ENCODE measurements at regions not wholly inside any gene's neighbourhood (a gene's known extent, or its start where the extent isn't known, plus 50 kb on each side); places are given as distances from the start of the nearest gene placed in this dataset.

DNA sequence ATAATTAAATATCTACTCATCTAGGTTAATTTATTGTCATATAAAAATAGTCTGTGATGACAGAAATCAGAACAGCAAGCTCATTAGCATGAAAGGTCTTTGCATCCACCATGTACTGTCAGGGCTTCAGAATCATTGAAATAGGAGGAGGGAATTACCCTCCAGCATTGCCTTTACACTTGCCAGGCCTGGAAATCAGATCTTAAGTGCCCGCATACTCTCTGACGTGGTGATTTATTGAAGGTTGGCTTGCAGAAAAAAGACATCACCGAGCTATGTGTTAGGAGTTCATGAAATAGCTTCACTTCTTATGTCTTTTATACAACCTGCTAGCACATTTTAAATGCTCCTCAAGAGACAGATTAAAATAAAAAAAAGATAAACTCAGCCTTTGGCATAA is 661.7 kb upstream of the SLITRK1 start:
- Histone ChIP-seq H3K27me3 (no peaks in the 10 kb centered on the region), H3K4me3 (no peak overlapping the region), H3K36me3 (no peaks in the 10 kb centered on the region), H3K27ac (no peak overlapping the region), H3K9me3 (peaks cover 0 to 5% (median 0%) of the 10 kb centered on the region in 12 donors), H3K4me1 (no peaks in the 10 kb centered on the region)
- DNase-seq (no peak), ATAC-seq (no peak)
- intact Hi-C loops (cut with DNase I) = no loop called here
- 79 to 87% (median 82%) methylated on average over 3 of the region's 3 CpGs for WGBS, 4 donors
- TF ChIP-seq POLR2A (IDR thresholded peaks at IDR 0.05) = no peak
- TF ChIP-seq, protein P1, sequence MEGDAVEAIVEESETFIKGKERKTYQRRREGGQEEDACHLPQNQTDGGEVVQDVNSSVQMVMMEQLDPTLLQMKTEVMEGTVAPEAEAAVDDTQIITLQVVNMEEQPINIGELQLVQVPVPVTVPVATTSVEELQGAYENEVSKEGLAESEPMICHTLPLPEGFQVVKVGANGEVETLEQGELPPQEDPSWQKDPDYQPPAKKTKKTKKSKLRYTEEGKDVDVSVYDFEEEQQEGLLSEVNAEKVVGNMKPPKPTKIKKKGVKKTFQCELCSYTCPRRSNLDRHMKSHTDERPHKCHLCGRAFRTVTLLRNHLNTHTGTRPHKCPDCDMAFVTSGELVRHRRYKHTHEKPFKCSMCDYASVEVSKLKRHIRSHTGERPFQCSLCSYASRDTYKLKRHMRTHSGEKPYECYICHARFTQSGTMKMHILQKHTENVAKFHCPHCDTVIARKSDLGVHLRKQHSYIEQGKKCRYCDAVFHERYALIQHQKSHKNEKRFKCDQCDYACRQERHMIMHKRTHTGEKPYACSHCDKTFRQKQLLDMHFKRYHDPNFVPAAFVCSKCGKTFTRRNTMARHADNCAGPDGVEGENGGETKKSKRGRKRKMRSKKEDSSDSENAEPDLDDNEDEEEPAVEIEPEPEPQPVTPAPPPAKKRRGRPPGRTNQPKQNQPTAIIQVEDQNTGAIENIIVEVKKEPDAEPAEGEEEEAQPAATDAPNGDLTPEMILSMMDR (IDR thresholded peaks at IDR 0.05) = no peak

DNA sequence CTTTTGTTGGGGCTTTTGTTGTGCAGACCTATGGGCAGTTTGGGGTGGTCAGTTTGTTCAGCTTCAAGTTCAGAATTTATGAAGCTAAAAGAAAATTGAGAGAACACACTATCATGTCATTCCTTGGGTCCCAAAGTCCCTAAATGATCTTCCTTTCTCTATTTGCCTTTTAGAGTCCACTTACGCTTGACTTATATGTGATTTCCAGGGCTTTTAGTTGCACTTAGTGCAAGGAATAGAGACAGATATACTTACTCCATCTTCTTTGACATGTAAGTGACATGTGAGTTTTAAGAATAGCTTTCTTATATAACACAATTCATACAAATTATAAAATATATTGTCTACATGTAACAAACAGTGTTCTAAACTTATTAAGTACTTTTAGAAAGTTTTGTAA is 660.1 kb upstream of the SLITRK1 start:
- TF ChIP-seq, protein P1 (IDR thresholded peaks at IDR 0.05) = no peak
- no peak for TF ChIP-seq POLR2A (IDR thresholded peaks at IDR 0.05)
- Histone ChIP-seq H3K9me3 (peaks cover 0 to 5% (median 0%) of the 10 kb centered on the region in 12 donors), H3K36me3 (no peaks in the 10 kb centered on the region), H3K4me1 (no peaks in the 10 kb centered on the region), H3K27ac (no peak overlapping the region), H3K4me3 (no peak overlapping the region), H3K27me3 (no peaks in the 10 kb centered on the region)
- no peak for ATAC-seq
- no peak for DNase-seq
- intact Hi-C loops (cut with DNase I) = no loop called here
- 52 to 98% (median 70%) methylated on average over 1 of the region's 1 CpG for WGBS, 4 donors

- intact Hi-C loops (cut with DNase I) = no loop called here
- H3K4me1 ChIP-seq = no peaks in the 10 kb centered on the region
- H3K9me3 ChIP-seq = no peaks in the 10 kb centered on the region
- ATAC-seq = no peak
- no peaks in the 10 kb centered on the region for H3K36me3 ChIP-seq
- H3K27me3 ChIP-seq = no peaks in the 10 kb centered on the region
- DNase-seq = no peak
- 70 to 79% (median 74%) methylated on average over 2 of the region's 2 CpGs for WGBS, 4 donors
- no peak overlapping the region for H3K4me3 ChIP-seq
- TF ChIP-seq POLR2A (IDR thresholded peaks at IDR 0.05) = no peak
- TF ChIP-seq, protein P1 (IDR thresholded peaks at IDR 0.05) = no peak
- H3K27ac ChIP-seq = no peak overlapping the region
Measured at GRCh38 chr13:84536906-84537305, 654.6 kb upstream of the SLITRK1 start.

DNA sequence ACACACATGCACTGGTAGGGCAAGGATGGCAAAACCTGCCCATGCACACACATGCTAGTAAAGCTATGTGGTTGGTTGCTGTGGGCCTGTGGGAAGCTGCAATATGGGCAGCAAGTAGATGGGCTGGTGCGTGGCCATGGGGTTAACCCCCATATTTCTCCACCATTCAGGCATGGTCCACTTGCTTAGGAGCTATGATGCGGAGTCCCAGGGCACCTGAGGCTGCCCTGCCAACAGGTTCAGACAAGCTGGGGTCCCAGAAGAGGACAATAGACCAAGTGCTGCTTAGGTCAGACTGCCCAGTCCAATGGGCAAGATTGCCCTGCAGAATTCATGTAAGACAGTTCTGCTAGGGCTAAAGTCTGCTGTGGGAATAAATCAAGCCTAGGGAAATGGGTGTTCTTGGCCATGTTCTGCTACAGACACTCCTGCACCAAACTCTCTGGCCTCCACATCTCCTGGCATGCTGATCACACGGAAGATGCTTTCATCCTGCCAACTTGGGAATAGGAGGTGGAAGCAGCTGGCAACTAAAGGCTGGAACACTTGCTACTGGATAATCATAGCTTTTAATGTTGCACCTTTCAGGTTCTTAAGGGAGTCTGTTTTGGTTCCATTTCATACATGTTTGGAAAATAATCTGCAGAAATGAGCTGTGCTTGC is 646.3 kb upstream of the SLITRK1 start:
- TF ChIP-seq, protein P1 (IDR thresholded peaks at IDR 0.05) = no peak
- no peak for TF ChIP-seq POLR2A (IDR thresholded peaks at IDR 0.05)
- ATAC-seq (no peak), DNase-seq (no peak)
- Histone ChIP-seq H3K36me3 (no peaks in the 10 kb centered on the region), H3K27me3 (no peaks in the 10 kb centered on the region), H3K4me3 (no peak overlapping the region), H3K9me3 (peaks cover 0 to 3% (median 0%) of the 10 kb centered on the region in 12 donors), H3K27ac (no peak overlapping the region), H3K4me1 (no peaks in the 10 kb centered on the region)
- 71 to 88% (median 81%) methylated on average over 3 of the region's 3 CpGs for WGBS, 4 donors
- intact Hi-C loops (cut with DNase I) = no loop called here
